Heart right ventricle (tissue), 16 donors: ENCODE measurements at regions not wholly inside any gene's neighbourhood (a gene's known extent, or its start where the extent isn't known, plus 50 kb on each side); places are given as distances from the start of the nearest gene placed in this dataset.

Experiments used
- ATAC-seq, 8 donors: fragments of 200-7000 bp; cut with Tn5 transposase; one replicate each; pipeline ENCODE4 v1.9.1; 2020; ENCODE audit warnings: mild to moderate bottlenecking in 8 of 8, moderate library complexity in 8 of 8, moderate number of reproducible peaks in 1 of 8
- DNase-seq, 2 donors: peaks; one replicate each; pipeline ENCODE4 v3.0.0-alpha.2; 2020
- H3K27ac ChIP-seq, 10 donors: fragments of 200-600 bp; sonication (generic) in 2 of 10; one replicate each; pipeline versions ENCODE4 v1.5.0 to v1.8.0; 2020 to 2022; ENCODE audit warnings: mild to moderate bottlenecking in 3 of 10
- H3K27me3 ChIP-seq, 7 donors: fragments of 200-600 bp; one replicate each; pipeline ENCODE4 v1.8.0; 2021 to 2022; ENCODE audit warnings: mild to moderate bottlenecking in 2 of 7
- H3K36me3 ChIP-seq, 9 donors: fragments of 200-600 bp; sonication (generic) in 1 of 9; one replicate each; pipeline versions ENCODE4 v1.5.0 to v1.8.0; 2020 to 2022; ENCODE audit warnings: mild to moderate bottlenecking in 2 of 9
- H3K4me1 ChIP-seq, 9 donors: fragments of 200-600 bp; sonication (generic) in 1 of 9; one replicate each; pipeline versions ENCODE4 v1.5.0 to v1.8.0; 2020 to 2022; ENCODE audit warnings: mild to moderate bottlenecking in 4 of 9
- H3K4me3 ChIP-seq, 10 donors: fragments of 200-600 bp; sonication (generic) in 2 of 10; one replicate each; pipeline versions ENCODE4 v1.5.0 to v1.8.0; 2020 to 2022; ENCODE audit warnings: mild to moderate bottlenecking in 7 of 10, moderate library complexity in 2 of 10
- H3K9me3 ChIP-seq, 11 donors: fragments of 200-600 bp in 10 of 11; sonication (generic) in 2 of 11; one replicate each; pipeline versions ENCODE4 v1.5.0 to v1.8.0; 2013 to 2022; ENCODE audit warnings: mild to moderate bottlenecking in 2 of 11, control low read depth in 1 of 11, moderate library complexity in 1 of 11
- WGBS, 2 donors: extraction: QIAGEN DNeasy Blood & Tissue Kit; methylation state at CpG; one replicate each; pipeline ENCODE4 v1.1.7; 2013; ENCODE audit warnings: inconsistent platforms in 1 of 2; 5-methylcytosine and 5-hydroxymethylcytosine counted together
- intact Hi-C, 10 donors: fragments of 100-400 bp; cut with DNase I; formaldehyde crosslinking; loops; one replicate each; pipeline versions ENCODE4 v1.11.1 to v1.14.2; 2022
- TF ChIP-seq, protein P1 (sequence below), 9 donors: fragments of 200-600 bp; sonication (generic) in 2 of 9; IDR thresholded peaks; one replicate each; pipeline versions ENCODE4 v1.5.0 to v1.8.0; 2021 to 2022; ENCODE audit warnings: antibody characterized with exemption in 9 of 9, mild to moderate bottlenecking in 5 of 9, moderate library complexity in 1 of 9
- donor health status: Arrhythmogenic right ventricular cardiomyopathy.
- donor health status: ischemic (EF 13 %, LVEDD 7.1; RV severe dilation, severe dysfunction).
- donor health status: healthy with polysubstance abuse.
- donor health status: DM: no; HTN: yes; CAD: no.
- donor health status: DM: no; HTN: no; CAD: no.
- donor health status: ischemic (EF 25% LVEDD 6.9; RV normal size, moderate dysfunction).
- donor health status: ischemic (EF 25% LVEDD 5.7; RV mildly dilated, moderate dysfunction).
- donor health status: healthy.
- donor health status: DM: yes; HTN: yes; CAD: no.
- donor health status: Ischemic cardiomyopathy.
- donor health status: ischemic (EF 35%, LVEDD 5.7; RV mildly dilated, moderate dysfunction).
- donor health status: nonischemic (EF 11% LVEDD 7.7; RV severe dilation, severe dysfunction).
- donor health status: DM: yes; HTN: yes; CAD: no.
- donor health status: PGD.
- donor health status: ischemic (EF 29% LVEDD 5.4; RV normal size, mild dysfunction).
- donor health status: nonischemic (EF 23%, LVEDD 6.1; RV moderate dilation, normal function).

- DNase-seq (no peak), ATAC-seq (no peak)
- H3K36me3 ChIP-seq: no peaks in the 10 kb centered on the region
- TF ChIP-seq, protein P1, sequence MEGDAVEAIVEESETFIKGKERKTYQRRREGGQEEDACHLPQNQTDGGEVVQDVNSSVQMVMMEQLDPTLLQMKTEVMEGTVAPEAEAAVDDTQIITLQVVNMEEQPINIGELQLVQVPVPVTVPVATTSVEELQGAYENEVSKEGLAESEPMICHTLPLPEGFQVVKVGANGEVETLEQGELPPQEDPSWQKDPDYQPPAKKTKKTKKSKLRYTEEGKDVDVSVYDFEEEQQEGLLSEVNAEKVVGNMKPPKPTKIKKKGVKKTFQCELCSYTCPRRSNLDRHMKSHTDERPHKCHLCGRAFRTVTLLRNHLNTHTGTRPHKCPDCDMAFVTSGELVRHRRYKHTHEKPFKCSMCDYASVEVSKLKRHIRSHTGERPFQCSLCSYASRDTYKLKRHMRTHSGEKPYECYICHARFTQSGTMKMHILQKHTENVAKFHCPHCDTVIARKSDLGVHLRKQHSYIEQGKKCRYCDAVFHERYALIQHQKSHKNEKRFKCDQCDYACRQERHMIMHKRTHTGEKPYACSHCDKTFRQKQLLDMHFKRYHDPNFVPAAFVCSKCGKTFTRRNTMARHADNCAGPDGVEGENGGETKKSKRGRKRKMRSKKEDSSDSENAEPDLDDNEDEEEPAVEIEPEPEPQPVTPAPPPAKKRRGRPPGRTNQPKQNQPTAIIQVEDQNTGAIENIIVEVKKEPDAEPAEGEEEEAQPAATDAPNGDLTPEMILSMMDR (IDR thresholded peaks at IDR 0.05): no peak
- peaks cover 0 to 41% (median 3%) of the 10 kb centered on the region in 9 donors for H3K4me1 ChIP-seq
- H3K27ac ChIP-seq: peak overlapping the region in 1 of 10 donors; percentile 52
- peaks cover 0 to 15% (median 3%) of the 10 kb centered on the region in 7 donors for H3K27me3 ChIP-seq
- no peak overlapping the region for H3K4me3 ChIP-seq
- intact Hi-C loops: no loop called here
- no peaks in the 10 kb centered on the region for H3K9me3 ChIP-seq
Measured at GRCh38 chr3:160128056-160128455, 97.2 kb upstream of the C3orf80 start.

DNA sequence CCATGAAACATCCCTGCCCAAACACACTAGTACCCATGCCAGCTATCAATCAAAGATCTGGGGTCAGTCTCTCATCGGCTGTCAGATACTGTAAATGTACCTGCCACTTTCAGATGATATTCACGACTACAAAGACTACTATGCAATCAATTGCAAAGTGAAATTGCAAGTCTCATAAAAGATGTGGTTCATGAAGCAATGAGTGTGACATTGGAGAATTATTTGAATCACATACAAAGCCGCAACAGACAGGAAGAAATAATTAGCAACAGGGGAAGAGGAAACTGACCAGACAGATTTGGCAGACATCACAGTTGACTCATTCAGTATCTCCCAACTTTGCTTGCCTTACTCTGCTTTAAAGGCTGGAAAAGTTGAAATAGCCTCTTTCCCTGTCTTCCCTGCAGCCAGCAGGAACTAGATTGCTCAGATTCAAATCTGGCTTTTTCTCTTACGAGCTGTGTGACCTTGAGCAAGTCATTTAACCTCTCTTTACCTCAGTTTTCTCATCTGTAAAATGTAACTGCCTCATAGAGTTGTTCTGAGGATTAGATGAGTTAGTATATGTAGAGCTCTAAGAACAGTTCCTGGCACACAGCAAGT is 95.7 kb upstream of the C3orf80 start:
- Histone ChIP-seq H3K4me3 (no peak overlapping the region), H3K4me1 (peaks cover 0 to 48% (median 3%) of the 10 kb centered on the region in 9 donors), H3K36me3 (no peaks in the 10 kb centered on the region), H3K9me3 (no peaks in the 10 kb centered on the region), H3K27ac (peak overlapping the region in 5 of 10 donors; percentile 29 to 66 (median 53)), H3K27me3 (peaks cover 0 to 15% (median 3%) of the 10 kb centered on the region in 7 donors)
- TF ChIP-seq, protein P1 (IDR thresholded peaks at IDR 0.05): no peak
- intact Hi-C loops: no loop called here
- ATAC-seq: peak in 6 of 8 donors; percentile 62 to 87 (median 76)
- DNase-seq: peak in 1 of 2 donors; percentile 32
- 30 to 43% methylated on average over 4 of the region's 4 CpGs for WGBS, 2 donors

GRCh38 chr3:160130071-160130470 is 95.2 kb upstream of the C3orf80 start:
- WGBS, 2 donors: 88% methylated on average over 3 of the region's 3 CpGs
- Histone ChIP-seq H3K27ac (peak overlapping the region in 5 of 10 donors; percentile 17 to 66 (median 36)), H3K4me1 (peaks cover 0 to 48% (median 3%) of the 10 kb centered on the region in 9 donors), H3K36me3 (no peaks in the 10 kb centered on the region), H3K27me3 (peaks cover 0 to 15% (median 3%) of the 10 kb centered on the region in 7 donors), H3K9me3 (no peaks in the 10 kb centered on the region), H3K4me3 (no peak overlapping the region)
- intact Hi-C loops: no loop called here
- DNase-seq (no peak), ATAC-seq (peak in 1 of 8 donors; percentile 15)
- TF ChIP-seq, protein P1 (IDR thresholded peaks at IDR 0.05): no peak

DNA sequence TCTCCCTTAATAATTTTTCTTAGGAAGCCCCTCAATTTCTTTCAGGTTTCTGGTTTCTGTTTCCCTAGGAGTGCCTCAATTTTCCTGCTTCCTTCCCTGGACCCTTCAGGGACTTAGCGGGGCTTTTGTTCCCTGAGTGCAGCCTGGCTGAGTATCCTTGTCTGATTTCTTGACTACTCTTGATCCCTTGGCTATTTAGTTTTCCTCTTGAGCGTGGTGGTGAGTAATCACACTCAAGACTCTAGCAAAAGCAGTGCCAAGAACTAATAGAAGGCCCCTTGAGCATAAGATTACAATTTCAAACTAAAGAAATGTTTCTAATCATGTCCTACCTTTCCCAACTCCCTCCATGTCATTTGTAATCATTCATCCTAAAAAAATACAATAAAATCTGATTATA is 94.3 kb upstream of the C3orf80 start:
- TF ChIP-seq, protein P1 (IDR thresholded peaks at IDR 0.05): no peak
- H3K9me3 ChIP-seq: no peaks in the 10 kb centered on the region
- whole genome bisulfite sequencing, 2 donors: 54 to 55% methylated on average over 2 of the region's 2 CpGs
- peaks cover 0 to 49% (median 3%) of the 10 kb centered on the region in 9 donors for H3K4me1 ChIP-seq
- ATAC-seq (peak in 2 of 8 donors; percentile 35 to 36), DNase-seq (no peak)
- peaks cover 0 to 15% (median 3%) of the 10 kb centered on the region in 7 donors for H3K27me3 ChIP-seq
- H3K4me3 ChIP-seq: no peak overlapping the region
- H3K27ac ChIP-seq: peak overlapping the region in 4 of 10 donors; percentile 35 to 66 (median 46)
- H3K36me3 ChIP-seq: no peaks in the 10 kb centered on the region
- intact Hi-C loops: no loop called here
